ENCODE measurements at regions not wholly inside any gene's neighbourhood (a gene's known extent, or its start where the extent isn't known, plus 50 kb on each side); places are given as distances from the start of the nearest gene placed in this dataset.

GRCh38 chr2:38233231-38233983 lies 143.7 kb downstream of the ATL2 start:
- no peak for TF ChIP-seq CTCF (conservative IDR thresholded peaks at IDR 0.05)
- TF ChIP-seq ZFX (IDR thresholded peaks at IDR 0.05) = no peak

All from C4-2B (cell line).